Mesothelial cell of epicardium (in vitro differentiated cells): ENCODE measurements at regions not wholly inside any gene's neighbourhood (a gene's known extent, or its start where the extent isn't known, plus 50 kb on each side); places are given as distances from the start of the nearest gene placed in this dataset.

Source experiments
- DNase-seq, 2 experiments: peaks; one replicate each; pipeline ENCODE4 v3.0.0; 2021; ENCODE audit warnings: low spot score in 2 of 2; ENCODE audit not compliant: unreplicated experiment in 2 of 2
- H3K27ac Mint-ChIP-seq: 2 replicates; pipeline ENCODE4 v1.8.0; 2021; ENCODE audit warnings: mixed read lengths
- H3K27me3 Mint-ChIP-seq: 2 replicates; pipeline ENCODE4 v1.8.0; 2021; ENCODE audit warnings: low read depth, mixed read lengths
- H3K36me3 Mint-ChIP-seq: 2 replicates; pipeline ENCODE4 v1.8.0; 2021; ENCODE audit warnings: mixed read lengths
- H3K4me1 Mint-ChIP-seq: 2 replicates; pipeline ENCODE4 v1.8.0; 2021; ENCODE audit warnings: mixed read lengths
- H3K4me3 Mint-ChIP-seq: 2 replicates; pipeline ENCODE4 v1.8.0; 2021; ENCODE audit warnings: mild to moderate bottlenecking, moderate library complexity, mixed read lengths
- H3K9me3 Mint-ChIP-seq: 2 replicates; pipeline ENCODE4 v1.8.0; 2021; ENCODE audit warnings: mixed read lengths
- CTCF ChIP-seq: fragments of 200-600 bp; sonication (generic); IDR thresholded peaks from one replicate; pipeline ENCODE4 v1.5.0; 2021; ENCODE audit warnings: antibody characterized with exemption; ENCODE audit not compliant: unreplicated experiment

GRCh38 chr22:48829908-48830307, 997.8 kb downstream of the BRD1 start:
- H3K27me3 Mint-ChIP-seq: no peaks in the 10 kb centered on the region
- H3K36me3 Mint-ChIP-seq: no peaks in the 10 kb centered on the region
- H3K4me3 Mint-ChIP-seq: no peak overlapping the region
- no peak overlapping the region for H3K27ac Mint-ChIP-seq
- peaks cover 15% of the 10 kb centered on the region for H3K4me1 Mint-ChIP-seq
- no peak for DNase-seq
- peaks cover 21% of the 10 kb centered on the region for H3K9me3 Mint-ChIP-seq
- no peak for TF ChIP-seq CTCF

GRCh38 chr22:48828688-48829087, 999.0 kb downstream of the BRD1 start:
- H3K4me1 Mint-ChIP-seq: peaks cover 17% of the 10 kb centered on the region
- H3K27me3 Mint-ChIP-seq: no peaks in the 10 kb centered on the region
- TF ChIP-seq CTCF: no peak
- H3K4me3 Mint-ChIP-seq: no peak overlapping the region
- no peaks in the 10 kb centered on the region for H3K36me3 Mint-ChIP-seq
- peaks cover 21% of the 10 kb centered on the region for H3K9me3 Mint-ChIP-seq
- no peak overlapping the region for H3K27ac Mint-ChIP-seq
- DNase-seq: no peak

- Mint-ChIP-seq H3K9me3 (peaks cover 18% of the 10 kb centered on the region), H3K4me1 (peaks cover 17% of the 10 kb centered on the region), H3K27ac (peak overlapping the region; percentile 11), H3K27me3 (no peaks in the 10 kb centered on the region), H3K36me3 (no peaks in the 10 kb centered on the region), H3K4me3 (no peak overlapping the region)
- TF ChIP-seq CTCF: no peak
- peak in 1 of 2 experiments; percentile 19 for DNase-seq
Observed at GRCh38 chr22:48827904-48828555, 999.6 kb downstream of the BRD1 start.

GRCh38 chr22:48827268-48827846, 1000.3 kb downstream of the BRD1 start:
- TF ChIP-seq CTCF: no peak
- Mint-ChIP-seq H3K4me1 (peaks cover 17% of the 10 kb centered on the region), H3K27ac (peak overlapping the region; percentile 11), H3K27me3 (no peaks in the 10 kb centered on the region), H3K4me3 (no peak overlapping the region), H3K36me3 (no peaks in the 10 kb centered on the region), H3K9me3 (peaks cover 15% of the 10 kb centered on the region)
- DNase-seq: peak in 1 of 2 experiments; percentile 14

- no peaks in the 10 kb centered on the region for H3K36me3 Mint-ChIP-seq
- no peak for DNase-seq
- H3K4me1 Mint-ChIP-seq: peaks cover 17% of the 10 kb centered on the region
- no peak overlapping the region for H3K4me3 Mint-ChIP-seq
- no peak overlapping the region for H3K27ac Mint-ChIP-seq
- peaks cover 14% of the 10 kb centered on the region for H3K9me3 Mint-ChIP-seq
- H3K27me3 Mint-ChIP-seq: no peaks in the 10 kb centered on the region
- TF ChIP-seq CTCF: no peak
Observed at GRCh38 chr22:48826546-48826945, 1001.1 kb downstream of the BRD1 start.
